Stimulated activated CD4-positive, alpha-beta T cell treated with anti-CD3 and anti-CD28 coated beads, TNF-alpha, amount 100 ng/mL, for 48 hours (primary cell): ENCODE measurements at regions not wholly inside any gene's neighbourhood (a gene's known extent, or its start where the extent isn't known, plus 50 kb on each side); places are given as distances from the start of the nearest gene placed in this dataset.
A peak's percentile ranks its signal among the peaks of the same experiment; 100 is the strongest.

Experiments
- DNase-seq, 3 donors: peaks; one replicate each; pipeline ENCODE4 v3.0.0-alpha.2; 2020; ENCODE audit warnings: low read depth in 3 of 3

GRCh38 chr15:68871507-68871906, 50.8 kb upstream of the ANP32A start:
- no peak for DNase-seq

GRCh38 chr15:68874788-68875187, 54.1 kb upstream of the ANP32A start:
- DNase-seq = no peak

GRCh38 chr15:68875377-68876116, 54.8 kb upstream of the SPESP1 start:
- DNase-seq = peak; percentile 77 to 87 (median 86)

GRCh38 chr15:68877626-68878025, 52.7 kb upstream of the SPESP1 start:
- DNase-seq = no peak

- no peak for DNase-seq
These were observed 49.9 kb upstream of the SPESP1 start for GRCh38 chr15:68880382-68880781.
